H1 (cell line): ENCODE measurements at regions not wholly inside any gene's neighbourhood (a gene's known extent, or its start where the extent isn't known, plus 50 kb on each side); places are given as distances from the start of the nearest gene placed in this dataset.

Experiments
- ATF3 ChIP-seq: IDR thresholded peaks from 2 replicates; pipeline ENCODE4 v1.6.1; 2011; ENCODE audit warnings: low read depth, mild to moderate bottlenecking, low read length; ENCODE audit not compliant: insufficient read depth
- CTCF ChIP-seq, 3 experiments: IDR thresholded peaks; 1 replicate in 2 of 3; 2 replicates in 1 of 3; pipeline versions ENCODE4 v1.5.1 to v1.6.1; 2011; ENCODE audit warnings: low read length in 3 of 3, mild to moderate bottlenecking in 3 of 3, inconsistent platforms in 2 of 3, low read depth in 1 of 3, moderate library complexity in 1 of 3; ENCODE audit not compliant: insufficient read depth in 1 of 3; ENCODE audit errors: control extremely low read depth in 1 of 3
- EGR1 ChIP-seq: IDR thresholded peaks from 2 replicates; pipeline ENCODE4 v1.6.1; 2011; ENCODE audit warnings: low read depth, low read length, borderline replicate concordance
- EZH2 ChIP-seq: fragments of 200-600 bp; sonication (generic); IDR thresholded peaks from 2 replicates; pipeline ENCODE4 v1.7.1; 2012; ENCODE audit warnings: low read depth, mild to moderate bottlenecking, moderate library complexity, low read length, inconsistent platforms; ENCODE audit not compliant: severe bottlenecking
- MAX ChIP-seq: IDR thresholded peaks from 2 replicates; pipeline ENCODE4 v1.6.1; 2012; ENCODE audit warnings: inconsistent platforms
- NANOG ChIP-seq: IDR thresholded peaks from 2 replicates; pipeline ENCODE4 v1.6.1; 2011; ENCODE audit warnings: low read length, low read depth, mild to moderate bottlenecking, inconsistent platforms; ENCODE audit not compliant: insufficient read depth, poor library complexity, severe bottlenecking
- POLR2A ChIP-seq, 2 experiments: IDR thresholded peaks; 1 replicate in 1 of 2; 2 replicates in 1 of 2; pipeline ENCODE4 v1.6.1; 2011; ENCODE audit warnings: low read depth in 2 of 2, low read length in 2 of 2, mild to moderate bottlenecking in 2 of 2; ENCODE audit errors: control extremely low read depth in 1 of 2
- POU5F1 ChIP-seq: IDR thresholded peaks from 2 replicates; pipeline ENCODE4 v1.6.1; 2011; ENCODE audit warnings: low read depth, mild to moderate bottlenecking, low read length, moderate library complexity
- SAP30 ChIP-seq: fragments of 300-600 bp; sonication (generic); IDR thresholded peaks from 2 replicates; pipeline ENCODE4 v1.7.1; 2012; ENCODE audit warnings: low read length, moderate library complexity, mild to moderate bottlenecking, inconsistent platforms; ENCODE audit not compliant: insufficient read depth, insufficient replicate concordance
- TAF1 ChIP-seq: IDR thresholded peaks from 2 replicates; pipeline ENCODE4 v1.6.1; 2011; ENCODE audit warnings: mild to moderate bottlenecking, low read depth, low read length
- YY1 ChIP-seq: IDR thresholded peaks from 2 replicates; pipeline ENCODE4 v1.6.1; 2011; ENCODE audit warnings: low read depth, mild to moderate bottlenecking, low read length

- TF ChIP-seq TAF1 (no peak), YY1 (no peak), NANOG (no peak), ATF3 (no peak), POLR2A (IDR thresholded peaks at IDR 0.05; ENCODE audit: control extremely low read depth in 1 of 2, low read depth in 2 of 2, low read length in 2 of 2) (no peak), POU5F1 (no peak), CTCF (IDR thresholded peaks at IDR 0.05; ENCODE audit: control extremely low read depth in 1 of 3, insufficient read depth in 1 of 3, low read depth in 1 of 3, low read length in 3 of 3) (no peak), EGR1 (no peak), MAX (no peak), SAP30 (no peak), EZH2 (no peak)
Measured at GRCh38 chr2:49259926-49260325, 105.6 kb upstream of the FSHR start.
